ENCODE measurements at regions not wholly inside any gene's neighbourhood (a gene's known extent, or its start where the extent isn't known, plus 50 kb on each side); places are given as distances from the start of the nearest gene placed in this dataset.

- Histone ChIP-seq H3K79me2 (no peaks in the 10 kb centered on the region), H3K9me3 (ENCODE audit: control insufficient read depth, low read length) (no peaks in the 10 kb centered on the region), H3K27me3 (ENCODE audit: control insufficient read depth, insufficient read depth, low read length) (no peaks in the 10 kb centered on the region), H3K36me3 (ENCODE audit: control insufficient read depth, insufficient read depth, low read length) (no peaks in the 10 kb centered on the region), H3K4me1 (peaks cover 22% of the 10 kb centered on the region), H3K4me2 (ENCODE audit: low read length) (no peak overlapping the region), H3K4me3 (ENCODE audit: low read depth, low read length) (no peak overlapping the region), H3K9ac (no peak overlapping the region), H3K27ac (no peak overlapping the region), H2AFZ (no peak overlapping the region)
- no peak for TF ChIP-seq CTCF (IDR thresholded peaks at IDR 0.05)
Observed at GRCh38 chr20:39132093-39132492, 169.9 kb downstream of the DHX35 start.

- no peak overlapping the region for H3K27ac ChIP-seq
- TF ChIP-seq CTCF (IDR thresholded peaks at IDR 0.05): no peak
- no peak overlapping the region for H3K4me2 ChIP-seq (ENCODE audit: low read length)
- H3K4me3 ChIP-seq (ENCODE audit: low read depth, low read length): no peak overlapping the region
- H3K79me2 ChIP-seq: no peaks in the 10 kb centered on the region
- H3K9ac ChIP-seq: no peak overlapping the region
- no peaks in the 10 kb centered on the region for H3K36me3 ChIP-seq (ENCODE audit: control insufficient read depth, insufficient read depth, low read length)
- no peak overlapping the region for H2AFZ ChIP-seq
- peaks cover 14% of the 10 kb centered on the region for H3K4me1 ChIP-seq
- H3K9me3 ChIP-seq (ENCODE audit: control insufficient read depth, low read length): no peaks in the 10 kb centered on the region
- H3K27me3 ChIP-seq (ENCODE audit: control insufficient read depth, insufficient read depth, low read length): no peaks in the 10 kb centered on the region
Observed at GRCh38 chr20:39130627-39131026, 168.5 kb downstream of the DHX35 start.

GRCh38 chr20:39129523-39129922 lies 167.4 kb downstream of the DHX35 start:
- Histone ChIP-seq H3K9ac (no peak overlapping the region), H2AFZ (no peak overlapping the region), H3K36me3 (ENCODE audit: control insufficient read depth, insufficient read depth, low read length) (no peaks in the 10 kb centered on the region), H3K4me2 (ENCODE audit: low read length) (no peak overlapping the region), H3K9me3 (ENCODE audit: control insufficient read depth, low read length) (no peaks in the 10 kb centered on the region), H3K79me2 (no peaks in the 10 kb centered on the region), H3K27me3 (ENCODE audit: control insufficient read depth, insufficient read depth, low read length) (no peaks in the 10 kb centered on the region), H3K27ac (no peak overlapping the region), H3K4me1 (peaks cover 14% of the 10 kb centered on the region), H3K4me3 (ENCODE audit: low read depth, low read length) (no peak overlapping the region)
- no peak for TF ChIP-seq CTCF (IDR thresholded peaks at IDR 0.05)

- H3K4me2 ChIP-seq (ENCODE audit: low read length): no peak overlapping the region
- H3K36me3 ChIP-seq (ENCODE audit: control insufficient read depth, insufficient read depth, low read length): no peaks in the 10 kb centered on the region
- H3K9ac ChIP-seq: no peak overlapping the region
- H2AFZ ChIP-seq: no peak overlapping the region
- H3K4me3 ChIP-seq (ENCODE audit: low read depth, low read length): no peak overlapping the region
- no peaks in the 10 kb centered on the region for H3K9me3 ChIP-seq (ENCODE audit: control insufficient read depth, low read length)
- no peaks in the 10 kb centered on the region for H3K79me2 ChIP-seq
- no peaks in the 10 kb centered on the region for H3K27me3 ChIP-seq (ENCODE audit: control insufficient read depth, insufficient read depth, low read length)
- TF ChIP-seq CTCF (IDR thresholded peaks at IDR 0.05): no peak
- H3K4me1 ChIP-seq: peaks cover 44% of the 10 kb centered on the region
- no peak overlapping the region for H3K27ac ChIP-seq
Observed at GRCh38 chr20:39124064-39124463, 161.9 kb downstream of the DHX35 start.

GRCh38 chr20:39123185-39123557 lies 161.0 kb downstream of the DHX35 start:
- peak overlapping the region; percentile 84 for H3K27ac ChIP-seq
- H3K36me3 ChIP-seq (ENCODE audit: control insufficient read depth, insufficient read depth, low read length): no peaks in the 10 kb centered on the region
- no peaks in the 10 kb centered on the region for H3K79me2 ChIP-seq
- no peaks in the 10 kb centered on the region for H3K9me3 ChIP-seq (ENCODE audit: control insufficient read depth, low read length)
- no peak overlapping the region for H3K4me3 ChIP-seq (ENCODE audit: low read depth, low read length)
- H3K27me3 ChIP-seq (ENCODE audit: control insufficient read depth, insufficient read depth, low read length): no peaks in the 10 kb centered on the region
- TF ChIP-seq CTCF (IDR thresholded peaks at IDR 0.05): no peak
- H3K9ac ChIP-seq: no peak overlapping the region
- H3K4me2 ChIP-seq (ENCODE audit: low read length): peak overlapping the region; percentile 33
- H2AFZ ChIP-seq: peak overlapping the region; percentile 52
- H3K4me1 ChIP-seq: peaks cover 51% of the 10 kb centered on the region

Measured in parathyroid adenoma (tissue), 2 donors.